ENCODE measurements at regions not wholly inside any gene's neighbourhood (a gene's known extent, or its start where the extent isn't known, plus 50 kb on each side); places are given as distances from the start of the nearest gene placed in this dataset.

- Histone ChIP-seq H3K27ac (no peak overlapping the region), H3K4me3 (no peak overlapping the region)
Measured at GRCh38 chrX:20654596-20655106, 387.9 kb upstream of the RPS6KA3 start.

GRCh38 chrX:20653070-20653469 is 386.4 kb upstream of the RPS6KA3 start:
- no peak overlapping the region for H3K4me3 ChIP-seq

GRCh38 chrX:20641954-20642353 is 375.2 kb upstream of the RPS6KA3 start:
- no peak overlapping the region for H3K27ac ChIP-seq
- no peak overlapping the region for H3K4me3 ChIP-seq

More at GRCh38 chrX:20653070-20653469, 386.4 kb upstream of the RPS6KA3 start:
- no peak overlapping the region for H3K27ac ChIP-seq

- H3K4me3 ChIP-seq: no peak overlapping the region
- no peak overlapping the region for H3K27ac ChIP-seq
Measured at GRCh38 chrX:20639115-20639514, 372.4 kb upstream of the RPS6KA3 start.

GRCh38 chrX:20637351-20637750 is 370.6 kb upstream of the RPS6KA3 start:
- Histone ChIP-seq H3K4me3 (no peak overlapping the region), H3K27ac (no peak overlapping the region)

- Histone ChIP-seq H3K4me3 (no peak overlapping the region), H3K27ac (no peak overlapping the region)
Measured at GRCh38 chrX:20633451-20633850, 366.7 kb upstream of the RPS6KA3 start.

GRCh38 chrX:20623448-20623847 is 356.7 kb upstream of the RPS6KA3 start:
- H3K27ac ChIP-seq: no peak overlapping the region
- no peak overlapping the region for H3K4me3 ChIP-seq

GRCh38 chrX:20620306-20620705 is 353.6 kb upstream of the RPS6KA3 start:
- no peak overlapping the region for H3K27ac ChIP-seq
- H3K4me3 ChIP-seq: no peak overlapping the region

- Histone ChIP-seq H3K4me3 (no peak overlapping the region), H3K27ac (no peak overlapping the region)
Measured at GRCh38 chrX:20609916-20610415, 343.3 kb upstream of the RPS6KA3 start.

- no peak overlapping the region for H3K4me3 ChIP-seq
- H3K27ac ChIP-seq: no peak overlapping the region
Measured at GRCh38 chrX:20606831-20607230, 340.1 kb upstream of the RPS6KA3 start.

GRCh38 chrX:20596856-20597255 is 330.1 kb upstream of the RPS6KA3 start:
- H3K27ac ChIP-seq: peak overlapping the region in 4 of 21 experiments; percentile 0 to 63 (median 42)
- H3K4me3 ChIP-seq: no peak overlapping the region

- H3K4me3 ChIP-seq: no peak overlapping the region
- H3K27ac ChIP-seq: peak overlapping the region in 6 of 21 experiments; percentile 0 to 63 (median 20)
Measured at GRCh38 chrX:20595928-20596575, 329.3 kb upstream of the RPS6KA3 start.

GRCh38 chrX:20594985-20595384 is 328.3 kb upstream of the RPS6KA3 start:
- H3K27ac ChIP-seq: no peak overlapping the region
- H3K4me3 ChIP-seq: no peak overlapping the region

GRCh38 chrX:20593836-20594235 is 327.1 kb upstream of the RPS6KA3 start:
- no peak overlapping the region for H3K27ac ChIP-seq

GRCh38 chrX:20593402-20593801 is 326.7 kb upstream of the RPS6KA3 start:
- Histone ChIP-seq H3K4me3 (no peak overlapping the region), H3K27ac (no peak overlapping the region)

More at GRCh38 chrX:20593836-20594235, 327.1 kb upstream of the RPS6KA3 start:
- H3K4me3 ChIP-seq: no peak overlapping the region

- H3K4me3 ChIP-seq: no peak overlapping the region
- H3K27ac ChIP-seq: no peak overlapping the region
Measured at GRCh38 chrX:20591246-20591645, 324.5 kb upstream of the RPS6KA3 start.

GRCh38 chrX:20585782-20586181 is 319.1 kb upstream of the RPS6KA3 start:
- Histone ChIP-seq H3K4me3 (no peak overlapping the region), H3K27ac (no peak overlapping the region)

GRCh38 chrX:20571611-20572010 is 304.9 kb upstream of the RPS6KA3 start:
- Histone ChIP-seq H3K27ac (no peak overlapping the region), H3K4me3 (no peak overlapping the region)

GRCh38 chrX:20567108-20567507 is 300.4 kb upstream of the RPS6KA3 start:
- H3K4me3 ChIP-seq: no peak overlapping the region
- no peak overlapping the region for H3K27ac ChIP-seq

GRCh38 chrX:20547611-20548051 is 280.9 kb upstream of the RPS6KA3 start:
- no peak overlapping the region for H3K27ac ChIP-seq
- no peak overlapping the region for H3K4me3 ChIP-seq

- Histone ChIP-seq H3K4me3 (no peak overlapping the region), H3K27ac (no peak overlapping the region)
Measured at GRCh38 chrX:20545538-20545937, 278.8 kb upstream of the RPS6KA3 start.

- no peak overlapping the region for H3K27ac ChIP-seq
- no peak overlapping the region for H3K4me3 ChIP-seq
Measured at GRCh38 chrX:20542072-20542471, 275.4 kb upstream of the RPS6KA3 start.
